GM12864 (cell line): ENCODE measurements at regions not wholly inside any gene's neighbourhood (a gene's known extent, or its start where the extent isn't known, plus 50 kb on each side); places are given as distances from the start of the nearest gene placed in this dataset.
"Not testable (repeated sequence)": the region's sequence is repeated elsewhere in the genome, so short reads cannot be mapped to it uniquely, and the experiment has no call there.

Experiments
- DNase-seq: peaks from one replicate; pipeline ENCODE4 v3.0.0-alpha.2; 2011; ENCODE audit warnings: low read depth
- H3K4me3 ChIP-seq: 2 replicates; pipeline ENCODE4 v1.5.1; 2011; ENCODE audit warnings: mild to moderate bottlenecking, low read depth, low read length, control low read depth
- TF ChIP-seq, protein P1 (sequence below): IDR thresholded peaks from 2 replicates; pipeline ENCODE4 v1.5.1; 2011; ENCODE audit warnings: low read depth, mild to moderate bottlenecking, moderate library complexity, low read length, control low read depth, inconsistent platforms; ENCODE audit errors: missing control alignments

GRCh38 chr11:23205156-23205871 lies 345.0 kb upstream of the CCDC179 start:
- no peak for DNase-seq
- TF ChIP-seq, protein P1, sequence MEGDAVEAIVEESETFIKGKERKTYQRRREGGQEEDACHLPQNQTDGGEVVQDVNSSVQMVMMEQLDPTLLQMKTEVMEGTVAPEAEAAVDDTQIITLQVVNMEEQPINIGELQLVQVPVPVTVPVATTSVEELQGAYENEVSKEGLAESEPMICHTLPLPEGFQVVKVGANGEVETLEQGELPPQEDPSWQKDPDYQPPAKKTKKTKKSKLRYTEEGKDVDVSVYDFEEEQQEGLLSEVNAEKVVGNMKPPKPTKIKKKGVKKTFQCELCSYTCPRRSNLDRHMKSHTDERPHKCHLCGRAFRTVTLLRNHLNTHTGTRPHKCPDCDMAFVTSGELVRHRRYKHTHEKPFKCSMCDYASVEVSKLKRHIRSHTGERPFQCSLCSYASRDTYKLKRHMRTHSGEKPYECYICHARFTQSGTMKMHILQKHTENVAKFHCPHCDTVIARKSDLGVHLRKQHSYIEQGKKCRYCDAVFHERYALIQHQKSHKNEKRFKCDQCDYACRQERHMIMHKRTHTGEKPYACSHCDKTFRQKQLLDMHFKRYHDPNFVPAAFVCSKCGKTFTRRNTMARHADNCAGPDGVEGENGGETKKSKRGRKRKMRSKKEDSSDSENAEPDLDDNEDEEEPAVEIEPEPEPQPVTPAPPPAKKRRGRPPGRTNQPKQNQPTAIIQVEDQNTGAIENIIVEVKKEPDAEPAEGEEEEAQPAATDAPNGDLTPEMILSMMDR, result no peak

DNA sequence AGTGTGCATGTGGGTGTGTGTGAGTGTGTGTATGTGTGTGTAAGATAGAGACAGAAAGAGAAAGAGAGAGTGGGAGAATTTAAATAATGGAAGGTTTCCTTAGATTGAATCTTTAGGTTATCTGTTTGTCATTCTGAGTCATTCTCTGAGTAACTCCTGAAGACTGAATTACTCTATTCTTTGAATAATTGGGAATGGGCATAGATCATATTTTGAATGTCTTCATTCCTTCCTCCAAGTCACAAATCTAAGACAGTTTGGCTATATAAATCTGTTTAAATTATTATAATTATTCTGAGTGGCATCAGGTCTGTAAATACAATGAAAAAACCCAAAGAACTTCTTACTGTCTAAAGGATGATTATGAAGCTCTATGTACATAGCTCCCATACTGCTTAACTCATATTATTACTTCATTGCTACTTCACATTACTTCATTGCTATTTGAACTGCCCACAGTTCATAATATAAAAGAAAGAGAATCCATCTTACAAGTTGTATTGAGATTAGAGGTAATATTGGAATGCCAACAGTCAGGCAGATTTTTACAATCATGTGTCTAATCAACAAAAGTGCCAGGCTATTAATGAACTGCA lies 346.6 kb upstream of the CCDC179 start:
- TF ChIP-seq, protein P1, result no peak
- no peak overlapping the region for H3K4me3 ChIP-seq
- DNase-seq, result no peak

More at GRCh38 chr11:23205156-23205871, 345.0 kb upstream of the CCDC179 start:
- H3K4me3 ChIP-seq, result no peak overlapping the region

DNA sequence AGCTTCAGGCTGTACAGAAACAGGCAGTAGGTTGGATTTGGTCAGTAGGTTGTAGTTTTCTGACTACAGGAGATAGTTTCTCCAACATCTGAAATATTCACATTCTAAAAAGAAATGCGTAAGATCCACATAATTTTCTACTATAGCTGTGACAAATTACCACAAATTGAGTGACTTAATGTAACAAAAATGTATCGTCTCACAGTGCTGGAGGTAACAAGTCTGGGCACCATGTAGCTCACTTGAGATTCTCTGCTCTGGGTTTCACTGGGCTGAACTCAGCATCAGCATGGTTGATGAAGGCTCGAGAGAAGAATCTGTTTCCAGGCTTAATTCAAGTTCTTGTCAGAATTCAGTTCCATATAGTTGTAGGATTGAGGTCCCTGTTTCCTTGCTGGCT lies 350.9 kb upstream of the CCDC179 start:
- H3K4me3 ChIP-seq, result no peak overlapping the region
- DNase-seq, result no peak
- TF ChIP-seq, protein P1, result no peak

DNA sequence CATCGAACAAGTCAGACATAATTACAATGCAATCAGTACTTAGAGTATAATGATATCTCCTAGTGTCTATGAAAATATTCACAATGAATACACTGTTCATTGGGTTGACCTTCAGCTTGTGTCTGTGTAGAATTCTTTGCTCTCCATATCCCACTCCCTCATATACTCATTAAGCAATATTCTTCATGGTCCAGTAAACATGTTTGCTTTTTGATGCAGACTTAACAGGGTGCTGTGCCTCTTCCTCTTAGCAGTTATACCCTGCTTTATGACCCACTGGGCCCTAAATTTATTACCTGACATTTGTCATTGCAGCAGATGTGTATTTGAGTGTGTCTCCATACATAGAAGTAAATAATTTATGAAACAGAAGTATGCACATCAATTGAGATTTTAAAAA lies 352.5 kb upstream of the CCDC179 start:
- H3K4me3 ChIP-seq, result no peak overlapping the region
- TF ChIP-seq, protein P1, result no peak
- DNase-seq, result no peak

DNA sequence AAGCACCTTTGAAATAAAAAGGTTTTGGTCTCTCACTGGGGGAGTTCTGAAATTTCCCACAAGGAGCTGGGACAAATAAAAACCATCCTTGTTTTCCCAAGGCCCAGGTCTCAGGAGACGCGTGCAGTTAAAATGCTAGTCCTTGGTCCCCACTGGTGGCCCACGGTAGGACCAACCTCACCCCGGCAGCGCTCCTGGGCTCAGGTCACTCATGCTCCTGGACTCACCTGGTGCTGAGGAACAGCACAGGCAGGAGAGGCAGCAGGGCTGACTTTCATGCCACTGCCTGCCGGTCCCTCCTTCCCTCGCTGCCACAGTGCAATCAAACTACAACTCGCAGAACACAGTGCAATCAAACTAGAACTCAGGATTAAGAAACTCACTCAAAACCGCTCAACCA lies 356.8 kb upstream of the CCDC179 start:
- TF ChIP-seq, protein P1, result no peak
- no peak overlapping the region for H3K4me3 ChIP-seq
- no peak for DNase-seq

- not testable (repeated sequence) for DNase-seq, H3K4me3 ChIP-seq
These were observed 359.8 kb upstream of the CCDC179 start for GRCh38 chr11:23220086-23220485.

GRCh38 chr11:23221366-23221765 lies 361.1 kb upstream of the CCDC179 start:
- TF ChIP-seq, protein P1, result no peak
- no peak for DNase-seq
- H3K4me3 ChIP-seq, result no peak overlapping the region
